ENCODE measurements at regions not wholly inside any gene's neighbourhood (a gene's known extent, or its start where the extent isn't known, plus 50 kb on each side); places are given as distances from the start of the nearest gene placed in this dataset.

DNA sequence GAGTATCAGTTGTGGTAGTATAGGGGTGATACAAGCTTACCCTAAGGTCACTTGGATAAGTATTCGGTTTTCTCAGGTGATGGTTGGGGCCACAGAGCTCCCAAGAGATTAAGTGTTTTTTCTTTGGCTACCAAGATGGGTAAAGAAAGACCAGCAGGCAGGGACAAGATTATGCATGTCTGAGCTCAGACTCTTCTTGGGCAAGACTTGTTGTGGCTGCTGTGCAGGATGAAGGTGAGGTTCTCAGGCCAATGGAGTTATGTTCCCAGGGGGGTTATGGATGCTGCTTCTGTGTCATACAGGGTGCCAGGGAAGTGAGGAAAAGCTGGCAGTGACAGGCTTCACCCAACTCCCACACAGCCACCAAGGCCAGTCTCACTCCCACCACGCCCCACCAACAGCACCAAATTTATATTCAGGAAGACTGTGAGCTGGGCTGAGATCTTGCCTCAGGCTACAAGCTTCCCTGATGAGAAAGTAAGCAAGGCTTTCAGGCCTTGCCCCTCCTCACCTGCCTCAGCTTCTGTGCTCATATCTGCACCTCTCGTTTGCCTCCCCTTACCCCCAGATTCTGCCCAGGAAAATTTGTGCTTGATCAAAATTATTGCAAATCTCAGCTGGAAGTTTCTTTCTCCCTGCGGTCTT, 511.8 kb upstream of the SLITRK1 start:
- Histone ChIP-seq H2AFZ (replicated peaks; ENCODE audit: low read length, poor library complexity) (no peak overlapping the region), H3K14ac (replicated peaks; ENCODE audit: low read depth, low read length) (no peak overlapping the region), H2BK120ac (ENCODE audit: low read depth, low read length) (no peak overlapping the region), H2BK5ac (ENCODE audit: low read depth, low read length, poor library complexity, severe bottlenecking) (no peak overlapping the region), H3K4me3 (ENCODE audit: insufficient read depth, low read depth, low read length) (no peak overlapping the region), H3K27me3 (ENCODE audit: control insufficient read depth, insufficient read depth, low read length) (no peaks in the 10 kb centered on the region), H4K5ac (ENCODE audit: low read depth, low read length) (no peak overlapping the region), H4K8ac (ENCODE audit: low read depth in 2 of 2, low read length in 2 of 2) (no peak overlapping the region), H3K27ac (ENCODE audit: insufficient read depth, low read length) (no peak overlapping the region), H4K20me1 (ENCODE audit: insufficient read depth, low read length) (no peaks in the 10 kb centered on the region), H2BK20ac (ENCODE audit: low read depth, low read length) (no peak overlapping the region), H3K4ac (ENCODE audit: low read depth, low read length) (no peak overlapping the region), H3K79me1 (ENCODE audit: low read depth in 1 of 2, low read length in 2 of 2) (no peaks in the 10 kb centered on the region), H2BK15ac (ENCODE audit: low read depth, low read length) (no peak overlapping the region), H3K9me1 (ENCODE audit: insufficient read depth, low read length) (peaks cover 2% of the 10 kb centered on the region; the same call in 1 of the 2 replicates), H3K4me2 (ENCODE audit: low read depth, low read length) (no peak overlapping the region), H3K4me1 (ENCODE audit: control insufficient read depth, insufficient read depth, low read length) (no peaks in the 10 kb centered on the region), H2AK5ac (ENCODE audit: low read depth, low read length) (no peak overlapping the region), H3K23ac (ENCODE audit: low read depth, low read length) (no peak overlapping the region), H3K9ac (ENCODE audit: low read depth, low read length) (no peak overlapping the region), H3K56ac (ENCODE audit: extremely low read depth, insufficient read depth, low read length) (no peak overlapping the region), H3K18ac (ENCODE audit: low read depth, low read length) (no peak overlapping the region), H3K36me3 (ENCODE audit: control insufficient read depth, insufficient read depth, low read length) (no peaks in the 10 kb centered on the region), H4K91ac (ENCODE audit: insufficient read depth, low read depth, low read length) (no peak overlapping the region), H2AK9ac (replicated peaks; ENCODE audit: low read depth, low read length, poor library complexity) (no peak overlapping the region), H3K9me3 (ENCODE audit: control insufficient read depth, insufficient read depth, low read length) (peaks cover 3% of the 10 kb centered on the region)
- ChIA-PET POLR2A (ENCODE audit: unreplicated experiment) (no interaction called here), CTCF (no interaction called here)
- 83% methylated on average over 1 of the region's 4 CpGs; no CpG with 5 or more reads in 1 of the 2 experiments for WGBS, 2 experiments (ENCODE audit: extremely low coverage in 2 of 2, insufficient read length in 1 of 2)
- in situ Hi-C loops (cut with MboI; ENCODE audit: low sequenced_read_pairs) (no loop called here), dilution Hi-C loops (cut with HindIII; ENCODE audit: low sequenced_read_pairs, unreplicated experiment) (no loop called here), intact Hi-C loops (cut with micrococcal nuclease) (no loop called here)
- TF ChIP-seq MXI1 (IDR thresholded peaks at IDR 0.05; ENCODE audit: borderline replicate concordance, low read depth, low read length) (no peak), RFX5 (IDR thresholded peaks at IDR 0.05; ENCODE audit: low read depth, low read length) (no peak), BHLHE40 (IDR thresholded peaks at IDR 0.05; ENCODE audit: low read depth, low read length) (no peak), POLR2A (IDR thresholded peaks at IDR 0.05; ENCODE audit: low read depth, low read length) (no peak), RCOR1 (IDR thresholded peaks at IDR 0.05; ENCODE audit: insufficient replicate concordance, low read length) (no peak), RAD21 (IDR thresholded peaks at IDR 0.05; ENCODE audit: low read length) (no peak), MAFK (IDR thresholded peaks at IDR 0.05; ENCODE audit: low read depth, low read length) (no peak), MAZ (IDR thresholded peaks at IDR 0.05; ENCODE audit: borderline replicate concordance, low read depth, low read length) (no peak), SMC3 (IDR thresholded peaks at IDR 0.05; ENCODE audit: low read depth, low read length) (no peak), CHD1 (IDR thresholded peaks at IDR 0.05; ENCODE audit: low read depth, low read length) (no peak), CEBPB (IDR thresholded peaks at IDR 0.05; ENCODE audit: low read depth, low read length) (no peak)
- TF ChIP-seq, protein P1, sequence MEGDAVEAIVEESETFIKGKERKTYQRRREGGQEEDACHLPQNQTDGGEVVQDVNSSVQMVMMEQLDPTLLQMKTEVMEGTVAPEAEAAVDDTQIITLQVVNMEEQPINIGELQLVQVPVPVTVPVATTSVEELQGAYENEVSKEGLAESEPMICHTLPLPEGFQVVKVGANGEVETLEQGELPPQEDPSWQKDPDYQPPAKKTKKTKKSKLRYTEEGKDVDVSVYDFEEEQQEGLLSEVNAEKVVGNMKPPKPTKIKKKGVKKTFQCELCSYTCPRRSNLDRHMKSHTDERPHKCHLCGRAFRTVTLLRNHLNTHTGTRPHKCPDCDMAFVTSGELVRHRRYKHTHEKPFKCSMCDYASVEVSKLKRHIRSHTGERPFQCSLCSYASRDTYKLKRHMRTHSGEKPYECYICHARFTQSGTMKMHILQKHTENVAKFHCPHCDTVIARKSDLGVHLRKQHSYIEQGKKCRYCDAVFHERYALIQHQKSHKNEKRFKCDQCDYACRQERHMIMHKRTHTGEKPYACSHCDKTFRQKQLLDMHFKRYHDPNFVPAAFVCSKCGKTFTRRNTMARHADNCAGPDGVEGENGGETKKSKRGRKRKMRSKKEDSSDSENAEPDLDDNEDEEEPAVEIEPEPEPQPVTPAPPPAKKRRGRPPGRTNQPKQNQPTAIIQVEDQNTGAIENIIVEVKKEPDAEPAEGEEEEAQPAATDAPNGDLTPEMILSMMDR (conservative IDR thresholded peaks at IDR 0.05; ENCODE audit: low read depth, low read length), result no peak
- TF ChIP-seq, protein P2, sequence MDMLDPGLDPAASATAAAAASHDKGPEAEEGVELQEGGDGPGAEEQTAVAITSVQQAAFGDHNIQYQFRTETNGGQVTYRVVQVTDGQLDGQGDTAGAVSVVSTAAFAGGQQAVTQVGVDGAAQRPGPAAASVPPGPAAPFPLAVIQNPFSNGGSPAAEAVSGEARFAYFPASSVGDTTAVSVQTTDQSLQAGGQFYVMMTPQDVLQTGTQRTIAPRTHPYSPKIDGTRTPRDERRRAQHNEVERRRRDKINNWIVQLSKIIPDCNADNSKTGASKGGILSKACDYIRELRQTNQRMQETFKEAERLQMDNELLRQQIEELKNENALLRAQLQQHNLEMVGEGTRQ (IDR thresholded peaks at IDR 0.05; ENCODE audit: low read depth, low read length), result no peak
- TF ChIP-seq, protein P3, sequence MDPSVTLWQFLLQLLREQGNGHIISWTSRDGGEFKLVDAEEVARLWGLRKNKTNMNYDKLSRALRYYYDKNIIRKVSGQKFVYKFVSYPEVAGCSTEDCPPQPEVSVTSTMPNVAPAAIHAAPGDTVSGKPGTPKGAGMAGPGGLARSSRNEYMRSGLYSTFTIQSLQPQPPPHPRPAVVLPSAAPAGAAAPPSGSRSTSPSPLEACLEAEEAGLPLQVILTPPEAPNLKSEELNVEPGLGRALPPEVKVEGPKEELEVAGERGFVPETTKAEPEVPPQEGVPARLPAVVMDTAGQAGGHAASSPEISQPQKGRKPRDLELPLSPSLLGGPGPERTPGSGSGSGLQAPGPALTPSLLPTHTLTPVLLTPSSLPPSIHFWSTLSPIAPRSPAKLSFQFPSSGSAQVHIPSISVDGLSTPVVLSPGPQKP (IDR thresholded peaks at IDR 0.05; ENCODE audit: borderline replicate concordance, low read depth, low read length), result no peak
- ATAC-seq (ENCODE audit: low read depth) (no peak), DNase-seq (no peak)
- BruUV-seq (replicated peaks), result no TSS peak

Measured in IMR-90 (cell line).